ENCODE measurements at regions not wholly inside any gene's neighbourhood (a gene's known extent, or its start where the extent isn't known, plus 50 kb on each side); places are given as distances from the start of the nearest gene placed in this dataset.

GRCh38 chr2:176553685-176554100 lies 284.5 kb downstream of the MTX2 start:
- H3K36me3 Mint-ChIP-seq (ENCODE audit: low read depth) = no peaks in the 10 kb centered on the region
- H3K9me3 Mint-ChIP-seq = no peaks in the 10 kb centered on the region
- H3K27me3 Mint-ChIP-seq (ENCODE audit: low read depth) = peaks cover 59% of the 10 kb centered on the region
- TF ChIP-seq CTCF (conservative IDR thresholded peaks at IDR 0.05) = no peak
- H3K27ac Mint-ChIP-seq (ENCODE audit: unreplicated experiment) = no peak overlapping the region
- DNase-seq (ENCODE audit: low read depth, low spot score) = no peak
- peak overlapping the region; percentile 46 for H3K4me3 Mint-ChIP-seq
- peaks cover 11% of the 10 kb centered on the region for H3K4me1 Mint-ChIP-seq

GRCh38 chr2:176554101-176555048 lies 285.1 kb downstream of the MTX2 start:
- Mint-ChIP-seq H3K27ac (ENCODE audit: unreplicated experiment) (no peak overlapping the region), H3K4me1 (peaks cover 11% of the 10 kb centered on the region), H3K4me3 (peak overlapping the region; percentile 46), H3K27me3 (ENCODE audit: low read depth) (peaks cover 64% of the 10 kb centered on the region), H3K9me3 (no peaks in the 10 kb centered on the region), H3K36me3 (ENCODE audit: low read depth) (no peaks in the 10 kb centered on the region)
- peak; percentile 10 for DNase-seq (ENCODE audit: low read depth, low spot score)
- peak; percentile 86 for TF ChIP-seq CTCF (conservative IDR thresholded peaks at IDR 0.05)

GRCh38 chr2:176555112-176555511 lies 285.9 kb downstream of the MTX2 start:
- Mint-ChIP-seq H3K27me3 (ENCODE audit: low read depth) (peaks cover 72% of the 10 kb centered on the region), H3K9me3 (no peaks in the 10 kb centered on the region), H3K27ac (ENCODE audit: unreplicated experiment) (no peak overlapping the region), H3K4me1 (peaks cover 11% of the 10 kb centered on the region), H3K36me3 (ENCODE audit: low read depth) (no peaks in the 10 kb centered on the region), H3K4me3 (no peak overlapping the region)
- no peak for DNase-seq (ENCODE audit: low read depth, low spot score)
- no peak for TF ChIP-seq CTCF (conservative IDR thresholded peaks at IDR 0.05)

GRCh38 chr2:176555781-176556180 lies 286.5 kb downstream of the MTX2 start:
- peaks cover 11% of the 10 kb centered on the region for H3K4me1 Mint-ChIP-seq
- H3K9me3 Mint-ChIP-seq = no peaks in the 10 kb centered on the region
- H3K4me3 Mint-ChIP-seq = no peak overlapping the region
- TF ChIP-seq CTCF (conservative IDR thresholded peaks at IDR 0.05) = no peak
- no peaks in the 10 kb centered on the region for H3K36me3 Mint-ChIP-seq (ENCODE audit: low read depth)
- DNase-seq (ENCODE audit: low read depth, low spot score) = no peak
- no peak overlapping the region for H3K27ac Mint-ChIP-seq (ENCODE audit: unreplicated experiment)
- peaks cover 78% of the 10 kb centered on the region for H3K27me3 Mint-ChIP-seq (ENCODE audit: low read depth)

- Mint-ChIP-seq H3K36me3 (ENCODE audit: low read depth) (no peaks in the 10 kb centered on the region), H3K4me1 (peaks cover 11% of the 10 kb centered on the region), H3K27ac (ENCODE audit: unreplicated experiment) (no peak overlapping the region), H3K27me3 (ENCODE audit: low read depth) (peaks cover 84% of the 10 kb centered on the region), H3K9me3 (no peaks in the 10 kb centered on the region), H3K4me3 (no peak overlapping the region)
- DNase-seq (ENCODE audit: low read depth, low spot score) = no peak
- no peak for TF ChIP-seq CTCF (conservative IDR thresholded peaks at IDR 0.05)
These were observed 287.1 kb downstream of the MTX2 start for GRCh38 chr2:176556373-176556772.

Measured in neural crest cell (in vitro differentiated cells).